ENCODE measurements at regions not wholly inside any gene's neighbourhood (a gene's known extent, or its start where the extent isn't known, plus 50 kb on each side); places are given as distances from the start of the nearest gene placed in this dataset.
"Not testable (repeated sequence)": the region's sequence is repeated elsewhere in the genome, so short reads cannot be mapped to it uniquely, and the experiment has no call there.

DNA sequence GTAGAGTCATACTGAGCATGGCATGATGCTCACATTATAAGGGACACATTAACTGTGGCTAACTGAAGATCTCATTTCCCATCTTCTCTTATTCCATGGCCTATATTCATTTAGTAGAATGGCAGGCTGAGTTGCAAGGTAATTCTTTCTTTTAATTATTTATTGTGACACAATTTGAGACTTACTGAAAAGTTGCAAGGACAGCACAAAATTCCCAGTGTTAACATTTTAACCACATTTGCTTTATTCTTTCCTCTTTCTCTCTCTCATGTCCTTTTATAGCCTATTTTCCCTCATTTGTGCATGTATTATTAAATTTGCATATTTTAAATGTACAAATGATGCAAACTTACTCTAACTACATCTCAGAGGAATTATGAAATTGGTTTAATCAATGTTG lies 366.1 kb upstream of the RPS23 start:
- no peak for DNase-seq (ENCODE audit: low spot score)

DNA sequence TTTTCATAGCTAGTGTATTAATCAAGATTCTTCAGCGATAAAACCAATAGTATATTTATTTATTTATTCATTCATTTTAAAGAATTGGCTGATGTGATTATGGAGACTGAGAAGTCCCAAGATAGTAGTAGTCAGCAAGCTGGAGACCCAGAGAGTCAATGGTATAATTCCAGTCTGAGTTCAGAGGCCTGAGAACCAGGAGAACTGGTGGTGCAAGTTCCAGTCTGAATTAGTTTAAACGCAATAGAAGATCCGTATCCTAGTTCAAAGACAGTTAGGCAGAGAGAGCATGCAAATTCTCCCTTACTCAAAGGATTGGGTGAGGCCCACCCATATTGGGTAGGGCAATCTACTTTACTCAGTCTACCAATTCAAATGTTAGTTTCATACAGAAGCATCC lies 364.2 kb upstream of the RPS23 start:
- no peak for DNase-seq (ENCODE audit: low spot score)

DNA sequence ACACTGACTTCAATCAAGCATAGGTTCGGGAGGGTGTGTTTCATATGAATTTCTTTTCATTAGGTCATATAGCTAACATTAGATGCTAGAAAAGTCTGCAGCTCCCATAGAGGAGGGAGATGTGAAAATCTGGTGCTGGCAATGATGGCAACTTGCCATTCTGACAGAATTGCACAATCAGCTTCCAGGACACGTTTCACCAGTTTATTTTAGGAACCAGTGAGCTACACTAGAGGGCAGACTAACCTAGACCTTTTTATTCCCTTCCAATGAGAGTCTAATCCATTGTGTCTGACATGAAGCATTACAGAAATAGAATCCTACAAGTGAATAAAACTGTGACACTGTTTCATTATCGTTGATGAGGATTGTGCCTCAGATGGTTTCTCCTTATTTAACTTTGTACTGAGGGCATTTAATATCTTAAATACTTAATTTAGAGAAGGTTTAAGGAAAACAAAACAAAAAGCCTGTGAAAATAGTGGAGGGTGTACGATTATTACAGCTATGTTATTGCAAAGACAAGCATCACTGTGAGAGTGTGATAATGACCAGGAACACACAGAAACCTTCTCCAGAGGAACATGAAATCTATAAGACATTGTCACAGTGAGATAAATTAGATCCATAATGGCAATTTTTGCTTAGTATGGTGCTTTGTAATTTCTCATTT lies 363.3 kb upstream of the RPS23 start:
- no peak for DNase-seq (ENCODE audit: low spot score)

DNA sequence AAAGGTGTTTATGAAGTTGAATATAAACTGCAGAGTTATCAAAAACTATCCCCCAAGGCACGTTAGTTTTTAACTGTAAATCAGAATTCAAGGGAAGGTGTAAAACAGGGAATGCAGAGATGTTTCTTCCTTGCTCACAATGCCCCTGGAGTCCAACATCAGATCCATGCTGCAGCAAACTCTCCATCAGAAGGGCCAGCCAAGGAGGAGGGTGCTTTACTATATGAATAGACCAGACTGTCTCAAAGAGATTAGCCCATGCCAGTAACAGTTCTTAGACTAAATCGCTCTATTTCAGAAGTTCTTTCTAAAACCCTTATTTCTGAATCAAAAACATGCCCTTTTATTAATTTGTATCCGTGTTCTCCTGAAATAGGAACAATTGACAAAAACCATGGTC lies 362.8 kb upstream of the RPS23 start:
- no peak for DNase-seq (ENCODE audit: low spot score)

DNA sequence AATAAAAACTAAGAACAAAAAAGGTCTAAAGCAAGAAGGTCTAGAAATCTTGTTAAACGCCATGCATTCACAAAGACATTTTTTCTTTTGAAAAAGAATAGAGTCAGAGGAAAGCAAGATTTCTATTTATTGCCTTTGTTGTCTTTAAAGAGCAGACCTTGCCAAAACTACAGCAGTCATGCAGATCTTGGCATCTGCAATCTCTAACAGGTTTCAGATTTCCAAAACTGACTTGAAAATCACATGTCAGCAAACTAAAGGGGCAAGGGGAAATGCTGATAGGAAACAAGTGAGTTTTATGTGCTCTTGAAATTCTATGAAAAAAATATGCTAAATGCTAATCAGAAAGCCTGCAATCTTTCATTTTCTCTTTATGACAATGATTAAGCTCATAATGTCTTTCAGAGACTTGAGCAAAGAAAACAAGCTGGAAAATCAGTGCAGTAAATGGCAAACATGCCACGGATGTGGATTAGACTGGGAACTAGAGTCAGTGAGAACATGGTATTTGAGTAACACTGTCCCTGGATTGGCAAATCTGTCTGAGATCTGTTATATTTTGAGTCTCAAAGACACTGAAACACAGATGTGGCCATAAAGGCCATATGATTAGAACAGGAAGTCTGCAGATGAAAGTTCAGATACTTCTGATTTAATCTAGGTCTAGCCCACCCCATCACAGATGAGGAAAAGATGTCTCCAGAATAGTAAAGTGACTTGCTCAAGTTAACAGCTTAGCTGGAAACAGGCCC lies 361.4 kb upstream of the RPS23 start:
- DNase-seq (ENCODE audit: low spot score) = no peak

DNA sequence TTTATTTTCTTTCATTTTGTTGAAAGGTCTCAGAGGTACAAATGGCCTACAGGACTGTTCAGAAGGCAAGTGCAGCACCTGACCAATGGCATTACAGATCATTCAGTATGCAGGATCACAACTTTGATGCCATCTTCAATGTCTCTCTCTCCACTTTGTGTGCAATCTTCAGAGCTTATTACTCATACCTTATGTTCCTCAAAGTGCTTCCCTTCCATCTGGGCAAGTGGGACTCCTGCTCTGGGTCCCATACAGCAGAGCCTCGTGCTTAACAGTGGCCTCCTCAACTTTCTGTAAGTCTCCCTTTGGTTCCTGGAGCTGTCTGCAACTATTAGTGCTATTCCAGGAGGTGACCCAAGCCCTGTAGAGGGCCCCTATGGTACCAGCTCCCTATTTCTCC lies 358.4 kb upstream of the RPS23 start:
- no peak for DNase-seq (ENCODE audit: low spot score)

DNA sequence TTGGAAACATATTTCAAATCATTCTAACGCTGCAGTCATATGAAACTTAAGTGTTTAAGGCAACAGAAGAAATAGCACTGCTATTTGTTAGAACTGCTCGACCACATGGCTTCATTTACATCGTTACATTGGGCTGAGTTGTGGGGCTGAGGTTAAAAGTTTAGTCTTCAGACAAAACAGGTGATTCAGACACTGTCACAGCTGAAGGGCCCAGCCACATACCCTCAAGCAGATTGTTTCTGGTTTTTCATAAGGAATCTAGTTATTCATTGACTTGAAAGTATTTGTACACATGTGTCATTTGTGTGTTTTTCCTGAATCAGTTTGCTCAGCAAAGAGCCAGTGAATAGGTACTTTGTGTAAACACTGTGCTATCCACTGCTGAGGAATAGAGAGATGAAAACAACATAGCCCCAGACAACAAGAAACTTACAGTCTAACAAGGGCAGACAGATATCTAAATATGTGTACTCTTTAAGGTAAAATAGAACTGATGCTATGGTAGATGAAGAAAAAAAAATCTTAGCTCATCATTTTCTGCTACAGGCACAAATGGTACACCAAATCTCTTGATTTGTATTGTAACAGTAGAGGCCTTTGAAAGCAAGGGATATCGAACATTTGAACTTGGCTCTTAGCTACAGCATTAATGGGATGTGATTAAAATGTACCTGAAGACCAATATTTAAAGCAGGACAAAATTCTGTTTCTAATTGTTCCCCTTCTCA lies 357.6 kb upstream of the RPS23 start:
- DNase-seq (ENCODE audit: low spot score) = no peak

DNA sequence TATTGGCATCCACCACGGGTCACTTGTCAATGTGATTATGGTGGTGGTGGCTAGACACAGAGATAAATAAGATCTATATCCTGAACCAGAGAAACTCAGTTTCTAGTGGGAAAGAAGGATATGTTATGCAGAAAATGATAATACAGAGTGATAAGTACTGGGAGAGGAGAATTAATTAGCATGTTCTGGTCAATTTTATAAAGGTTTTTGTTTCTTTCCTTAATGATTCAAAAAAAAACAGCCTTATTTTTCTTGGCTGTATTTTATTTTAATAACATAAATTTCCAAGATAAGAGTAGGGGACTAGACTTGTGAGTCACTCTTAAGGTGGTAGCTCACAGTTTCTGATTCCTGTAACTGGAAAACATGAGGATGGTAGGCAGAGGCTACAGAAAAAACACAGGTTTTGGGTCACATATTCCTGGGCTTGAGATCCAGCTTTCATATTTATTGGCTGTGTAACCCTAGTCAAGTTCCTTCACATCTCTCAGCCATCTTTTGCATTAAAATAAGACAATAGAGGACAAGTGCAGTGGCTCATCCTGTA lies 350.3 kb upstream of the RPS23 start:
- no peak for DNase-seq (ENCODE audit: low spot score)

DNA sequence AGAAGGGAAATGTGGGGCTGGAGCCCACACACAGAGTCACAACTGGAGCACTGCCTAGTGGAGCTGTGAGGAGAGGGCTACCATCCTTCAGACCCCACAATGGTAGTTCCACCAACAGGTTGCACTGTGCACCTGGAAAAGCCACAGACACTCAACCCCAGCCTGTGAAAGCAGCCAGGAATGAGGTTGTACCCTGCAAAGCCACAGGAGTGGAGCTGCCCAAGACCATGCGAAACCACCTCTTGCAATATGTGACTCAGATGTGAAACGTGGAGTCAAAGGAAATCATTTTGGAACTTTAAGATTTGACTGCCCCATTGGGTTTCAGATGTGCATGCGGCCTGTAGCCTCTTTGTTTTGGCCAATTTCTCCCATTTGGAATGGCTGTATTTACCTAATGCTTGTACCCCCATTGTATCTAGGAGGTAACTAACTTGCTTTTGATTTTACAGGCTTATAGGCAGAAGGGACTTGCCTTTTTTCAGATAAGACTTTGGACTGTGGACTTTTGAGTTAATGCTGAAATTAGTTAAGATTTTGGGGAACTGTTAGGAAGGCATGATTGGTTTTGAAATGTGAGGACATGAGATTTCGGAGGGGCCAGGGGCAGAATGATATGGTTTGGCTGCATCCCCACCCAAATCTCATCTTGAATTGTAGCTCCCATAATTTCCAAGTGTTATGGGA lies 348.9 kb upstream of the RPS23 start:
- DNase-seq (ENCODE audit: low spot score) = not testable (repeated sequence)

DNA sequence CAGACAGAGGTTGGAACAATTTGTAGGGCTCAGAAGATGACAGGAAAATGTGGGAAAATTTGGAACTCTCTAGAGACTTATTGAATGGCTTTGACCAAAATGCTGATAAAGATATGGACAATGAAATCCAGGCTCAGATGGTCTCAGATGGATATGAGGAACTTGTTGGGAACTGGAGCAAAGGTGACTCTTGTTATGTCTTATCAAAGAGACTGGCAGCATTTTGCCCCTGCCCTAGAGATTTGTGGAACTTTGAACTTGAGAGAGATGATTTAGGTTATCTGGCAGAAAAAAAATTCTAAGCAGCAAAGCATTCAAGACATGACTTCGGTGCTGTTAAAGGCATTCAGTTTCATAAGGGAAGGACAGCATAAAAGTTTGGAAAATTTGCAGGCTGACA lies 347.9 kb upstream of the RPS23 start:
- DNase-seq (ENCODE audit: low spot score) = not testable (repeated sequence)

DNA sequence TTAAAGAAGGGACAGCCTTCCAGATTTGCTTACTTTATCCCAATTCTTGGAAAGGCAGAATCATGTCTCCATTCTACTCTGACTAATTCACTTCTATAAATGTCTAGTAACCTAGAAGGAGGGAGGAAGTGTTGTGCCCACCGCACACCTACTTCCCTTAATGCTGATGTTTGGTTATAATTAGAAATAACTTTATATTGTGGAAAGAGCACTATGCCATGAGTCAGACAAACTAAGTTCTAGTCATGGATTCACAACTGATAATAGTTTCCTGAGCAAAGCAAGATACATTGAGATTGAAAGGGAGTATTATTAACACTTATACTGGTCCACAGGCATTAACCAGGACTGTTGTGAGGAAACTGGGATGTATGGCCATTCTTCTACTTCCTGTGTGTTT lies 345.9 kb upstream of the RPS23 start:
- no peak for DNase-seq (ENCODE audit: low spot score)

DNA sequence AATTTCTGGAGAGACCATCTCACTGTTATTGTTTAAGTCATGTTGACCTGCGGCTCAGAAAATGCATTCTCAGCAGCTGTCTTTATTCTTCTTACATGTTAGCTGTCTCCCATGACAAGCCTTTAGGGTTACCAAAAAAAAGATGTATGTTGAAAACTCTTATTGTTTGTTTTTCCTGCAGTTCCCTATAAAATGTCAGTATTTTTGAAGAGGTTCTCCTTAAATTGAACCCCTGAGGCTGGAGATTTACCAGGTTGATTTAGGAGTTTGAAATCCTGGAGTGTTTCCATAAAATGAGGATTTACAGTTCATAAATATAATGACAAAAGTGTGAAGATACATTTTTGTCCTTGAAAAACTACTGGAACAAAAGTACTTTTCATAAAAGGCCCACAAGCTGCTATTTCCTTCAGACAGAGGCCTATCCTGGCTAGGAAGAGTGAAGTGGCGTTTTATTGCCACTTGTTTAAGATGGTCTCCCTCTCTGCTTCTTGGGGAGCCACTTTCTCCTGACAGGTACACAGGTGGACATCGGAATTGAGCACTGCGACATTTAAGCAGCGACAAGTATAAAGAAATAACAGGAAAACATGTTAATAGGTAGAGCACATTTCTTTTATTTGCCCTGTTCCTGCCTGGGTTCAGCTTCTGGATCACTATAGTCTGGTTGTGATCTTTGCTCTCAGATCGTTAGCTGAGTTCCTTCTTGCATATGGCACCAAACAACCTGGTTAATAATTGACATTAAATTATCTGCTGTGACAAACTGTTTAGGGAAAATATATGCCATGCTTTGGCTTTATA lies 344.8 kb upstream of the RPS23 start:
- no peak for DNase-seq (ENCODE audit: low spot score)

DNA sequence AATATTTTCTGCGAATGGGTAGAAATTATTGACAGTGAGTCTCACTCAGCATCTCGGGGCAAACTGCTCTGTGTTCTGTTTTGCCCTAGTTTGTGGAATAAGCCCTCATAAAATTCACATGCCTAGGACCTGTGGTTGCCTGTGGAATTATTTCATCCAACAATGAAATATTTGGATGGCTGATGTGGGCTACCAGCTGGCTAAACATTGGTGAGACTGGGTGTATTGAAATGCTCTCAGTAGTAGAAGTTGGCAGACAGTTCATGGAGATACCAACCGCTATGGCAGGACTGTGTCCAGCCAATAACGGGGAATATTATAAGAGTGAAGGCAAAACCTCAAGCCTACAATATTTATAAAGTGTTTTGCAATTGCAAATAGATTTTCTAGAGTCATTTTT lies 344.1 kb upstream of the RPS23 start:
- DNase-seq (ENCODE audit: low spot score) = no peak

DNA sequence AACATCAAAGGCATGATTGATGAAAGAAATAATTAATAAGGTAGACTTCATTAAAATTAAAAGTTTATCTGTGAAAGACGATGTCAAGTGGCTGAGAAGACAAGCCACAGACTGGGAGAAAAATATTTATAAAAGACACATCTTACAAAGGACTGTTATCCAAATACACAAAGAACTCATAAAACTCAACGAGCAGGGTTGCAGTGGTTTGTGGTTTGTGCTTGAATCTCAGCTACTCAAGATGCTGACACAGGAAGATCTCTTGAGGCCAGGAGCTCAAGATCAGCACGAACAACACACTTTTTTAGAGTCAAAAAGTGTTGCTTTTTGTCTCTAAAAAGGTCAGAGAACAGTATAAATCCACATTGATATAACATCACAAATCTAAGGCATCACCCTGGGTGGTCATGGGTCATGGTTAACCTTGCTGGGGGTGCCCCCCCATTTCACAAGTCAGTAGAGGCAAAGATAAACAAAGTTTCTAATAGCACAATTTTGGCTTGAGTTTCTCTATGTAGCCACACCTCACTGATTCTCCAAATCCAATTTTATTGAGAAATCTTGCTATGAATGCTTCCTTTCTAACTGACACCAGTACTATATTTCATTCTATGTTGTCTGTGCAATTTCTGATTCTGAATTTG lies 342.9 kb upstream of the RPS23 start:
- DNase-seq (ENCODE audit: low spot score) = no peak

DNA sequence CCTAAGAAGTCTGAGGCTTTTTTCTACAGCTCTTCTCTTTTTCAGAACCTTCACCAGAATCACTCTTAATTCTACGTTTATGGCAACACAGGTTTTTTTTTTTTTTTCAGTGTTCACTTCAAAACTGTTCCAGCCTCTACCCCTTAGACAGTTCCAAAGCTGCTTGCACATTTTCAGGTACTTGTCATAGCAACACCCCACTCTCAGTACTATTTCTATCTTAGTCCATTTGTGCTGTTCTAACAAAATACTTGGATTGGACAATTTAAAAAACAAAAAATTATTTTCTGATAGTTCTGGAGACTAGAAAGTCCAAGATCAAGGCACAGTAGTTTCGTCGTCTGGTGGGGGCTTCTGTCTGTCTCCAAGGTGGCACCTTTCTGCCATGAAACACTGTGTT lies 340.9 kb upstream of the RPS23 start:
- no peak for DNase-seq (ENCODE audit: low spot score)

DNA sequence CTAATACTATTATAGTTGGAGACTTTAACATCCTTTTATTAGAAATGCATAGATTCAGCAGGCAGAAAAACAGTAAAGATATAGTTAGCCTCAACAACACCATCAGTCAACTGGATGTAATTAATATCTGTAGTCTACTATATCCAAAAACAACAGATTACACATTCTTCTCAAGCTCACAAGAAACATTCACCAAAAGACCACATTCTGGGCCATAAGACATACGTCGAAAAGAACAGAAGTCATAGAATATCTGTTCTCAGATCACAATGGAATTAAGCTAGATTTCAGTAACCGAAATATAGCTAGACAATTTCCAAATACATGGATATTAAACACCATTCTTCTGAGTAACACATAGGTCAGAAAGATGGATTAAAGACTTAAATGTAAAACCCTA lies 336.6 kb upstream of the RPS23 start:
- DNase-seq (ENCODE audit: low spot score) = no peak

DNA sequence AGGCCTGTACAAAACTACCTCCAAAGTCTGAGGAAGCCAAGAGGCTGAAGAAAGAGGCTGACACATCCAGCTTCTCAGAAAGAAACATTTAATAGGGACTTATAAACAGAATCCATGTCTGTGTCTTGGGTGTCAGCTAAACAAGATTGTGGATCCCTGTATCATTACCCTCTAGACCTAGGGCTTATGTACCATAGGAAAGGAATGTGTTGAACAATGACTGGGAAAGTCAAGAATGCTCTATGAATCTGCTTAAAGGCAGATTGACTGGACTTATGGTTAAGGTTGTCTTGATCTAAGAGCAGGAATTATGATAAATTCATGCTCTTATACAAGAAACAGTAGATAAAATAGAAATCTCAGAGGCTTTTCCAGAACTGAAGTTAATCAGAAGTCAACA lies 335.7 kb upstream of the RPS23 start:
- DNase-seq (ENCODE audit: low spot score) = no peak

DNA sequence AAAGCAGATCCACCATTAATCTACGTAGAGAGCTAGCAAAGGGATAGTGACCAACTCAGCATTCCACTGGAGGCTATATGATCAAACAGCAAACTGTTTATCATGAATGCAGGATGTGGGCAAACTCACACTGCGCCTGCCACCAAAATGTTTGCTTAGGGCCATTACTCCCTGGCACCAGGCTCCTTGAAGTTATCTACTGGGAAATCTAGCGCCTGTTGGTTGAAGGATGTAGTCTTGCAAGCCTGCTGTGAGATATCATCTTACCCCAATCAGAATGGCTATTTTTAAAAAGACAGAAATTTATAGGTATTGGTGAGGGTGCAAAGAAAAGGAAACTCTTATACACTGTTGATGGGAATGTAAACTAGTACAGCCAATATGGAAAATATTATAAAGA lies 332.5 kb upstream of the RPS23 start:
- DNase-seq (ENCODE audit: low spot score) = no peak

DNA sequence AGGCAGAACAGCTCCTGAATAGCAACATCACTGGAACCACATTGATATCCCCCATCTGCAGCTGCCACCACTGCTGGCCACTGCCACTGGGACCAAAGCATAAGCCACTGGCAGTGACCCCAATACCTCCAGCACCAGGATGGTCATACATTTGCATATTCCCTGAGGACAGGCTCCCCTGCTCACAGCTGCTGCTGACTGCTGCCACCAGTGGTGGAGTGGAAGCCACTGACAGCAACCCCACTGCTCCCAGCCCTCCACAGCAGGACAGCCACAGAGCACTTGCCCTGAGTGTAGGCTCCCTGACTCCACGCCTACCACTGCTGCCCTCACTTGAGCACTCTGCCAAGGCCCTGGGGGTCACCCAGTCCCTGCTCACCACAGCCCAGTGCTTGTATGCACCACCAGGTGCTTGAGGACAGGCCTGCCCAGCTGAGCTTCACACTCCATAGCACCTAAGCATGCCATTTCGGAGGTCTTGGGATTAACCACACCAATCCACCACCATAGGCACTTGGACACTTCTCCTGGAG lies 327.4 kb upstream of the RPS23 start:
- no peak for DNase-seq (ENCODE audit: low spot score)

DNA sequence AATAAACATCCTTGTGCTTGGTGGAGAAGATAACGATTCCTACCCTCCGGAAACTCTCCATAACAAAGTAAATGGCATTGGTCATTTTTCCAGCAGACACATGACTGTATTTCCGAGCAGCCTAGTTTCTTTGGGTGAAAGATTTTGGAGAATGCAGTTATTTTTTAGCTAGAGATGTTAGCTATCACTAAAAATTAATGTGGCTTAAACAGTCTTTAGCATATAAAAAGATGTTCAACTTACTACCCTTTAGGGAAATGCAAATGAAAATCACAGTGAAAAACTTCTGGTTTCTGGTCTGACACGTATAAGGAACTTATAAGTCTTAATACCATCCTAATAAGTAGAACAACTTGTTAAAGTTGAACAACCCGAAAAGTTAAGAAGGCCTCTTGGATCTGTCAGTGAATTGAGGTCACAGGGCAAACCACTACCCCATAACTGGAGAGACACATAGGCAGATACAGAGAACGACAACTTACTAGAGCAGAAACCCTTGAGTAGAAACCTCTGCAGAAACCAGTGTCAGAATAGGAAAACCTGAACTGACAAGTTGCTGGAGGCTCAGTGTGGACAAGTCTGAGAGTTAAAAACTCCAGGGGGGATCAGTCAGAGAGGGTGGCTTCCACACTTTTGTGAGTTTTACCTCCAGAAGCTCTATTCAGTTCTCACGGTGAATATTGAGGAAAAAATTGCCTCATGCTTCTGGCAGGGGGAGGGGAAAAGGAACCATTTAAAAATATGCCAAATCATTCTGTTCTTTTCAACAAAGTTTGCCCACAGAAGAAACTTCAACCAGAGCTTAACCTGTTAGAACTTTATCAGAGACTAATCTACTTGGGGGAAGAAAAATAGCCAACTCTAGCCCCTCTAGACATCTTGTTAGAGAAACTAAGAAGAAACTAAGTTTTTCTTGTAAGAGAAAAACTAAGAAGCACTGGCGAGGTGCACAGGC lies 325.2 kb upstream of the RPS23 start:
- no peak for DNase-seq (ENCODE audit: low spot score)

Data from hematopoietic multipotent progenitor cell treated with erythropoietin and hydrocortisone succinate and interleukin-3 and kit ligand, for 17 days (in vitro differentiated cells).